Esophagus muscularis mucosa (tissue), 4 donors: ENCODE measurements at regions not wholly inside any gene's neighbourhood (a gene's known extent, or its start where the extent isn't known, plus 50 kb on each side); places are given as distances from the start of the nearest gene placed in this dataset.

ENCODE experiments used
- DNase-seq: peaks from one replicate; pipeline ENCODE4 v3.0.0-alpha.2; 2017; ENCODE audit errors: extremely low spot score
- H3K27ac ChIP-seq, 4 donors: fragments of 200-600 bp; sonication (generic); replicated peaks in 1 of 4; 1 replicate in 3 of 4; 2 replicates in 1 of 4; pipeline ENCODE4 v1.5.1; 2016 to 2019; ENCODE audit warnings: mild to moderate bottlenecking in 1 of 4
- H3K27me3 ChIP-seq, 4 donors: fragments of 200-600 bp; sonication (generic); one replicate each; pipeline versions ENCODE4 v1.5.1 to v1.6.0; 2016 to 2019
- H3K36me3 ChIP-seq, 4 donors: fragments of 200-600 bp; sonication (generic); one replicate each; pipeline ENCODE4 v1.5.1; 2016 to 2019
- H3K4me1 ChIP-seq, 4 donors: fragments of 200-600 bp; sonication (generic); one replicate each; pipeline ENCODE4 v1.5.1; 2016 to 2019
- H3K4me3 ChIP-seq, 4 donors: fragments of 200-600 bp; sonication (generic); 1 replicate in 2 of 4; 2 replicates in 2 of 4; pipeline ENCODE4 v1.5.1; 2016 to 2019; ENCODE audit warnings: mild to moderate bottlenecking in 4 of 4, moderate library complexity in 1 of 4
- H3K9me3 ChIP-seq, 4 donors: fragments of 200-600 bp; sonication (generic); 1 replicate in 3 of 4; 2 replicates in 1 of 4; pipeline ENCODE4 v1.5.1; 2016 to 2019
- CTCF ChIP-seq, 3 experiments: fragments of 200-600 bp in 2 of 3; fragments of 450-650 bp in 1 of 3; sonication (generic) in 2 of 3; IDR thresholded peaks; one replicate each; pipeline ENCODE4 v1.5.1; 2017 to 2019; ENCODE audit warnings: antibody characterized with exemption in 3 of 3, mild to moderate bottlenecking in 2 of 3, moderate library complexity in 1 of 3
- EP300 ChIP-seq: sonication (generic); formaldehyde crosslinking; IDR thresholded peaks from one replicate; pipeline ENCODE4 v1.6.1; 2017; ENCODE audit warnings: antibody characterized with exemption
- POLR2A ChIP-seq: fragments of 450-650 bp; IDR thresholded peaks from one replicate; pipeline ENCODE4 v1.6.1; 2017; ENCODE audit warnings: antibody characterized with exemption, moderate library complexity, mild to moderate bottlenecking, low read depth
- POLR2AphosphoS5 ChIP-seq, 2 donors: sonication (generic); formaldehyde crosslinking; IDR thresholded peaks; one replicate each; pipeline ENCODE4 v1.6.1; 2017; ENCODE audit warnings: antibody characterized with exemption in 2 of 2
- WGBS: methylation state at CpG from one replicate; pipeline ENCODE4 v1.1.5; 2018; 5-methylcytosine and 5-hydroxymethylcytosine counted together
- intact Hi-C: fragments of 100-400 bp; cut with DNase I; formaldehyde crosslinking; loops from one replicate; pipeline ENCODE4 v1.15.1; 2023

GRCh38 chr6:143575901-143576426, 64.4 kb upstream of the FUCA2 start:
- Histone ChIP-seq H3K27ac (no peak overlapping the region), H3K27me3 (no peaks in the 10 kb centered on the region), H3K9me3 (no peaks in the 10 kb centered on the region), H3K36me3 (no peaks in the 10 kb centered on the region), H3K4me1 (peaks cover 0 to 8% (median 2%) of the 10 kb centered on the region in 4 donors), H3K4me3 (no peak overlapping the region)
- DNase-seq: no peak
- no peak for TF ChIP-seq CTCF (IDR thresholded peaks at IDR 0.05)
- no peak for TF ChIP-seq POLR2A
- no peak for TF ChIP-seq POLR2AphosphoS5 (IDR thresholded peaks at IDR 0.05)
- no peak for TF ChIP-seq EP300
- WGBS: 78% methylated on average over 6 of the region's 6 CpGs
- intact Hi-C loops: loop anchor here (1.0 to 5.0 kb wide), 2 partner anchors 266 to 437 kb away; partner anchors contain the start of gene LTV1

- WGBS: 5% methylated on average over 5 of the region's 5 CpGs
- DNase-seq: no peak
- intact Hi-C loops: loop anchor here (1.0 to 5.0 kb wide), 2 partner anchors 267 to 438 kb away; partner anchors contain the start of gene LTV1
Observed at GRCh38 chr6:143575440-143575839, 63.9 kb upstream of the FUCA2 start.

GRCh38 chr6:143570147-143570853, 58.8 kb upstream of the FUCA2 start:
- no peak overlapping the region for H3K4me3 ChIP-seq
- intact Hi-C loops: no loop called here
- no peaks in the 10 kb centered on the region for H3K4me1 ChIP-seq
- H3K27me3 ChIP-seq: no peaks in the 10 kb centered on the region
- no peak for DNase-seq
- WGBS: 84% methylated on average over 13 of the region's 13 CpGs
- no peak for TF ChIP-seq CTCF (IDR thresholded peaks at IDR 0.05)
- no peak for TF ChIP-seq POLR2A
- TF ChIP-seq POLR2AphosphoS5 (IDR thresholded peaks at IDR 0.05): no peak
- no peak for TF ChIP-seq EP300
- no peaks in the 10 kb centered on the region for H3K36me3 ChIP-seq
- H3K9me3 ChIP-seq: no peaks in the 10 kb centered on the region
- H3K27ac ChIP-seq: no peak overlapping the region

More at GRCh38 chr6:143575440-143575839, 63.9 kb upstream of the FUCA2 start:
- no peak overlapping the region for H3K4me3 ChIP-seq
- H3K27ac ChIP-seq: no peak overlapping the region
- H3K27me3 ChIP-seq: no peaks in the 10 kb centered on the region
- H3K9me3 ChIP-seq: no peaks in the 10 kb centered on the region
- TF ChIP-seq EP300: no peak
- TF ChIP-seq CTCF (IDR thresholded peaks at IDR 0.05): peak; percentile 92 to 97 (median 92)
- TF ChIP-seq POLR2A: no peak
- TF ChIP-seq POLR2AphosphoS5 (IDR thresholded peaks at IDR 0.05): peak in 1 of 2 donors; percentile 13
- H3K4me1 ChIP-seq: peaks cover 0 to 8% (median 2%) of the 10 kb centered on the region in 4 donors
- no peaks in the 10 kb centered on the region for H3K36me3 ChIP-seq

- no peaks in the 10 kb centered on the region for H3K36me3 ChIP-seq
- no peak overlapping the region for H3K27ac ChIP-seq
- no peak overlapping the region for H3K4me3 ChIP-seq
- H3K9me3 ChIP-seq: no peaks in the 10 kb centered on the region
- no peaks in the 10 kb centered on the region for H3K4me1 ChIP-seq
- WGBS: 68% methylated on average over 4 of the region's 4 CpGs
- no peaks in the 10 kb centered on the region for H3K27me3 ChIP-seq
- intact Hi-C loops: no loop called here
- TF ChIP-seq POLR2AphosphoS5 (IDR thresholded peaks at IDR 0.05) (no peak), EP300 (no peak), CTCF (IDR thresholded peaks at IDR 0.05) (no peak)
- DNase-seq: no peak
Observed at GRCh38 chr6:143569040-143569439, 57.5 kb upstream of the FUCA2 start.
